SK-N-SH (cell line): ENCODE measurements at regions not wholly inside any gene's neighbourhood (a gene's known extent, or its start where the extent isn't known, plus 50 kb on each side); places are given as distances from the start of the nearest gene placed in this dataset.

Experiments
- CTCF ChIA-PET: fragments of 300-600, 350-600 bp; formaldehyde crosslinking; extraction: SDS; loops from one replicate; lab custom pipeline; 2021; lab: Yijun Ruan, JAX
- POLR2A ChIA-PET: fragments of 350-600 bp; sonication (Branson Sonifier 250); formaldehyde crosslinking; extraction: SDS; loops from one replicate; lab custom pipeline; 2020; ENCODE audit warnings: antibody characterized with exemption, inconsistent platforms; lab: Yijun Ruan, JAX
- DNase-seq: peaks from one replicate; pipeline ENCODE4 v3.0.0; 2012
- H2AFZ ChIP-seq: fragments of 200-600 bp; sonication (generic); 2 replicates; pipeline ENCODE4 v1.8.1; 2016; ENCODE audit warnings: antibody characterized with exemption, mild to moderate bottlenecking, low read depth
- H3F3A ChIP-seq: fragments of 200-600 bp; sonication (generic); replicated peaks from 2 replicates; pipeline ENCODE3; 2016; ENCODE audit warnings: antibody characterized with exemption, mild to moderate bottlenecking; ENCODE audit not compliant: insufficient read depth
- H3K27ac ChIP-seq, 2 experiments: fragments of 200-500 bp in 1 of 2; fragments of 200-600 bp in 1 of 2; sonication (Bioruptor generic) in 1 of 2; sonication (generic), shearing (Covaris generic) in 1 of 2; 2 replicates each; pipeline versions ENCODE4 v1.5.1 to v1.6.1; 2014 to 2016; ENCODE audit warnings: low read depth in 2 of 2, inconsistent platforms in 1 of 2, low read length in 1 of 2, mild to moderate bottlenecking in 1 of 2, mixed read lengths in 1 of 2
- H3K27me3 ChIP-seq: fragments of 200-600 bp; sonication (generic), shearing (Covaris generic); 2 replicates; pipeline ENCODE4 v1.6.1; 2016; ENCODE audit warnings: mixed run types; ENCODE audit not compliant: insufficient read depth
- H3K36me3 ChIP-seq, 2 experiments: fragments of 200-500 bp in 1 of 2; fragments of 200-600 bp in 1 of 2; sonication (Bioruptor generic) in 1 of 2; sonication (generic) in 1 of 2; replicated peaks in 1 of 2; 2 replicates each; pipeline versions ENCODE3 to v1.5.1; 2014 to 2016; ENCODE audit warnings: low read length in 1 of 2, mild to moderate bottlenecking in 1 of 2; ENCODE audit not compliant: insufficient read depth in 2 of 2, control insufficient read depth in 1 of 2
- H3K4me1 ChIP-seq, 2 experiments: fragments of 200-500 bp in 1 of 2; fragments of 200-600 bp in 1 of 2; sonication (Bioruptor generic) in 1 of 2; sonication (generic), shearing (Covaris generic) in 1 of 2; 2 replicates each; pipeline versions ENCODE4 v1.5.1 to v1.6.1; 2014 to 2016; ENCODE audit warnings: low read depth in 1 of 2, low read length in 1 of 2, mixed run types in 1 of 2; ENCODE audit not compliant: insufficient read depth in 2 of 2, control insufficient read depth in 1 of 2
- H3K4me2 ChIP-seq: fragments of 200-600 bp; sonication (generic), shearing (Covaris generic); 2 replicates; pipeline ENCODE4 v1.6.1; 2017; ENCODE audit warnings: mixed run types
- H3K4me3 ChIP-seq, 2 experiments: fragments of 200-500 bp in 1 of 2; fragments of 200-600 bp in 1 of 2; sonication (Bioruptor generic) in 1 of 2; sonication (generic), shearing (Covaris generic) in 1 of 2; 2 replicates each; pipeline versions ENCODE4 v1.5.1 to v1.8.1; 2014 to 2016; ENCODE audit warnings: low read depth in 2 of 2, inconsistent platforms in 1 of 2, low read length in 1 of 2, mild to moderate bottlenecking in 1 of 2, mixed read lengths in 1 of 2, moderate library complexity in 1 of 2
- H3K79me2 ChIP-seq: fragments of 200-600 bp; sonication (generic); 2 replicates; pipeline ENCODE4 v1.8.1; 2017; ENCODE audit warnings: mild to moderate bottlenecking; ENCODE audit not compliant: insufficient read depth
- H3K9ac ChIP-seq: fragments of 200-600 bp; sonication (generic); 2 replicates; pipeline ENCODE4 v1.6.1; 2017; ENCODE audit warnings: mixed run types
- H3K9me2 ChIP-seq: fragments of 200-600 bp; sonication (generic); 2 replicates; pipeline ENCODE4 v1.6.1; 2017; ENCODE audit warnings: mixed run types
- H3K9me3 ChIP-seq: fragments of 200-600 bp; sonication (generic); 2 replicates; pipeline ENCODE4 v1.6.1; 2017; ENCODE audit warnings: mixed run types, mild to moderate bottlenecking, moderate library complexity
- H4K20me1 ChIP-seq: fragments of 200-600 bp; sonication (generic); 2 replicates; pipeline ENCODE4 v1.6.1; 2017; ENCODE audit warnings: mild to moderate bottlenecking, mixed run types; ENCODE audit not compliant: insufficient read depth
- ELF1 ChIP-seq: IDR thresholded peaks from 2 replicates; pipeline ENCODE4 v1.4.0; 2012
- EZH2phosphoT487 ChIP-seq: fragments of 200-600 bp; sonication (generic); IDR thresholded peaks from 2 replicates; pipeline ENCODE4 v1.6.1; 2017; ENCODE audit warnings: low read depth, mixed run types, mild to moderate bottlenecking, antibody characterized with exemption, moderate library complexity, borderline replicate concordance
- FOSL2 ChIP-seq: IDR thresholded peaks from 2 replicates; pipeline ENCODE4 v1.4.0; 2012; ENCODE audit warnings: low read depth, mild to moderate bottlenecking, moderate library complexity, borderline replicate concordance
- FOXM1 ChIP-seq: IDR thresholded peaks from 2 replicates; pipeline ENCODE4 v1.4.0; 2012; ENCODE audit warnings: low read depth, mild to moderate bottlenecking
- GABPA ChIP-seq: IDR thresholded peaks from 2 replicates; pipeline ENCODE4 v1.4.0; 2012; ENCODE audit warnings: low read depth, mild to moderate bottlenecking
- MAX ChIP-seq: IDR thresholded peaks from 2 replicates; pipeline ENCODE4 v1.4.0; 2012; ENCODE audit warnings: low read depth
- MXI1 ChIP-seq: IDR thresholded peaks from 2 replicates; pipeline ENCODE4 v1.6.1; 2012; ENCODE audit warnings: mild to moderate bottlenecking, low read depth, low read length, improper control_type of control experiment
- RAD21 ChIP-seq: IDR thresholded peaks from 2 replicates; pipeline ENCODE4 v1.6.1; 2012; ENCODE audit warnings: mild to moderate bottlenecking, low read length
- RCOR1 ChIP-seq: fragments of 150-350 bp; IDR thresholded peaks from 2 replicates; pipeline ENCODE4 v1.6.1; 2017; ENCODE audit warnings: antibody characterized with exemption, low read length
- REST ChIP-seq: IDR thresholded peaks from 2 replicates; pipeline ENCODE4 v1.6.1; 2012; ENCODE audit warnings: mild to moderate bottlenecking, low read depth, low read length, moderate library complexity
- RXRA ChIP-seq: IDR thresholded peaks from 2 replicates; pipeline ENCODE4 v1.4.0; 2012; ENCODE audit warnings: low read depth, mild to moderate bottlenecking, borderline replicate concordance
- SIN3A ChIP-seq: IDR thresholded peaks from 2 replicates; pipeline ENCODE4 v1.6.1; 2012; ENCODE audit warnings: low read depth, mild to moderate bottlenecking, low read length, moderate library complexity, borderline replicate concordance
- TCF12 ChIP-seq: IDR thresholded peaks from 2 replicates; pipeline ENCODE4 v1.4.0; 2012
- YY1 ChIP-seq: IDR thresholded peaks from 2 replicates; pipeline ENCODE4 v1.4.0; 2012; ENCODE audit warnings: low read depth, mild to moderate bottlenecking
- WGBS: methylation state at CpG from one replicate; pipeline ENCODE4 v1.1.6; 2017; ENCODE audit warnings: low lambda C conversion rate; 5-methylcytosine and 5-hydroxymethylcytosine counted together
- TF ChIP-seq, protein P1 (sequence below): fragments of 150-350 bp; IDR thresholded peaks from 2 replicates; pipeline ENCODE4 v1.6.1; 2017; ENCODE audit warnings: antibody characterized with exemption, low read length, low read depth, borderline replicate concordance
- TF ChIP-seq, protein P2 (sequence below): fragments of 200-600 bp; sonication (generic); IDR thresholded peaks from 2 replicates; pipeline ENCODE4 v1.6.1; 2017; ENCODE audit warnings: antibody characterized with exemption, mild to moderate bottlenecking, moderate library complexity

DNA sequence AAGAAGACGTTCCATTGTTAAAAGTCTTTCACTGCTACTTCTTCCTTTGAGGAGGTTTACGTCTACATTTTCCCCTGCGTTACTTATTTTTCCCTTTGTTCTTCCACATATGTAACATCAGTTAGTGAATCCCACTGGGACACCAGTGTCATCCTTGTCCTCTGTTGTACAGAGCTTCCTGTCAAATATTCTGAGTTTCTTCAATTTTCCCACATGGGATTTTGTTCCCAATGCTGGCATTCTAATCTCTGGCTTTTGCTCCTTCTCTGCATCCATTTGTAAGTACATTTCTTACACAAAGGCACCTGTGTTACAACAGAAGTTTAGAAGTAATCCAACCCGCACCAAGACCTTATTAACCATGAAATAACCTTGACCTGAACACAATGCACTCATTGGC, 627.4 kb upstream of the PFKP start (continued):
- TF ChIP-seq FOXM1 = no peak
- TF ChIP-seq, all 33 proteins: peak for 0

DNA sequence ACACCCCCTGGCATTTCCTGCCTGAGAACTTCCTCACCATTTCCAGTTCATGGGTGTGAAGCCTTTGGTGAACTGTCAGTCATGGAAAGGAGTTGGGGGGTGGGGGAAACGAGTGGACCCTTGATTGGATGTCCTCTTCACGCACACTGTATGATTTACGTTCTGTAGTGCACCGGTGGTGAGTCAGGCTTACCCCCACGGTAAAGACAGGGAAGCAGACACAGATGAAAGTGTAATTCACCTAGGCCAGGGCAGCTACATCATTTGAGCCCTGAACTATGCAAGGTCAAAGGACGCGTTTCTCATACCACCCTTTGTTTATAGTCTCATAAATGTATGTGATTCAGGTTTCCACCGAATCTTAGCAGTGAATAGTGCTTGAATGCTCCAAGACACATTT, 628.3 kb upstream of the PFKP start:
- no peak overlapping the region for H2AFZ ChIP-seq
- H3K9me2 ChIP-seq = no peaks in the 10 kb centered on the region
- CTCF ChIA-PET = no interaction called here
- H3K36me3 ChIP-seq = no peaks in the 10 kb centered on the region
- H4K20me1 ChIP-seq = no peaks in the 10 kb centered on the region
- DNase-seq = no peak
- H3K27me3 ChIP-seq = no peaks in the 10 kb centered on the region
- H3F3A ChIP-seq = no peaks in the 10 kb centered on the region
- H3K9ac ChIP-seq = no peak overlapping the region
- 14% methylated on average over 8 of the region's 8 CpGs for WGBS
- H3K27ac ChIP-seq = no peak overlapping the region
- H3K4me3 ChIP-seq = no peak overlapping the region
- POLR2A ChIA-PET = no interaction called here
- no peak overlapping the region for H3K4me2 ChIP-seq
- H3K79me2 ChIP-seq = no peaks in the 10 kb centered on the region
- no peaks in the 10 kb centered on the region for H3K4me1 ChIP-seq
- H3K9me3 ChIP-seq = no peaks in the 10 kb centered on the region
- TF ChIP-seq SIN3A = no peak
- no peak for TF ChIP-seq TCF12
- no peak for TF ChIP-seq FOXM1
- no peak for TF ChIP-seq MAX
- no peak for TF ChIP-seq FOSL2
- no peak for TF ChIP-seq EZH2phosphoT487
- TF ChIP-seq MXI1 = no peak
- no peak for TF ChIP-seq GABPA
- no peak for TF ChIP-seq REST
- TF ChIP-seq ELF1 = no peak
- TF ChIP-seq, protein P1, sequence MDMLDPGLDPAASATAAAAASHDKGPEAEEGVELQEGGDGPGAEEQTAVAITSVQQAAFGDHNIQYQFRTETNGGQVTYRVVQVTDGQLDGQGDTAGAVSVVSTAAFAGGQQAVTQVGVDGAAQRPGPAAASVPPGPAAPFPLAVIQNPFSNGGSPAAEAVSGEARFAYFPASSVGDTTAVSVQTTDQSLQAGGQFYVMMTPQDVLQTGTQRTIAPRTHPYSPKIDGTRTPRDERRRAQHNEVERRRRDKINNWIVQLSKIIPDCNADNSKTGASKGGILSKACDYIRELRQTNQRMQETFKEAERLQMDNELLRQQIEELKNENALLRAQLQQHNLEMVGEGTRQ = no peak
- no peak for TF ChIP-seq RAD21
- TF ChIP-seq, protein P2, sequence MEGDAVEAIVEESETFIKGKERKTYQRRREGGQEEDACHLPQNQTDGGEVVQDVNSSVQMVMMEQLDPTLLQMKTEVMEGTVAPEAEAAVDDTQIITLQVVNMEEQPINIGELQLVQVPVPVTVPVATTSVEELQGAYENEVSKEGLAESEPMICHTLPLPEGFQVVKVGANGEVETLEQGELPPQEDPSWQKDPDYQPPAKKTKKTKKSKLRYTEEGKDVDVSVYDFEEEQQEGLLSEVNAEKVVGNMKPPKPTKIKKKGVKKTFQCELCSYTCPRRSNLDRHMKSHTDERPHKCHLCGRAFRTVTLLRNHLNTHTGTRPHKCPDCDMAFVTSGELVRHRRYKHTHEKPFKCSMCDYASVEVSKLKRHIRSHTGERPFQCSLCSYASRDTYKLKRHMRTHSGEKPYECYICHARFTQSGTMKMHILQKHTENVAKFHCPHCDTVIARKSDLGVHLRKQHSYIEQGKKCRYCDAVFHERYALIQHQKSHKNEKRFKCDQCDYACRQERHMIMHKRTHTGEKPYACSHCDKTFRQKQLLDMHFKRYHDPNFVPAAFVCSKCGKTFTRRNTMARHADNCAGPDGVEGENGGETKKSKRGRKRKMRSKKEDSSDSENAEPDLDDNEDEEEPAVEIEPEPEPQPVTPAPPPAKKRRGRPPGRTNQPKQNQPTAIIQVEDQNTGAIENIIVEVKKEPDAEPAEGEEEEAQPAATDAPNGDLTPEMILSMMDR = no peak
- TF ChIP-seq YY1 = no peak
- no peak for TF ChIP-seq RCOR1
- TF ChIP-seq RXRA = no peak
